HEK293T (cell line): ENCODE measurements at regions not wholly inside any gene's neighbourhood (a gene's known extent, or its start where the extent isn't known, plus 50 kb on each side); places are given as distances from the start of the nearest gene placed in this dataset.
"Not testable (repeated sequence)": the region's sequence is repeated elsewhere in the genome, so short reads cannot be mapped to it uniquely, and the experiment has no call there.

ENCODE experiments used
- CTCF ChIA-PET: fragments of 350-600 bp; formaldehyde crosslinking; extraction: SDS; loops from one replicate; lab custom pipeline; 2021; ENCODE audit warnings: antibody characterized with exemption, inconsistent platforms; lab: Yijun Ruan, JAX
- POLR2A ChIA-PET: fragments of 350-600 bp; formaldehyde crosslinking; extraction: SDS; loops from one replicate; lab custom pipeline; 2020; ENCODE audit warnings: antibody characterized with exemption, inconsistent platforms; lab: Yijun Ruan, JAX
- DNase-seq: peaks from one replicate; pipeline ENCODE4 v3.0.0; 2012; ENCODE audit warnings: mixed read lengths; ENCODE audit errors: extremely low spot score
- ARNT ChIP-seq: fragments of 450-650 bp; IDR thresholded peaks from 2 replicates; pipeline ENCODE4 v1.6.1; 2017; ENCODE audit warnings: mild to moderate bottlenecking
- BHLHE40 ChIP-seq: fragments of 450-650 bp; IDR thresholded peaks from 2 replicates; pipeline ENCODE4 v1.6.1; 2016; ENCODE audit warnings: mild to moderate bottlenecking, moderate library complexity, borderline replicate concordance
- CTBP1 ChIP-seq: fragments of 450-650 bp; IDR thresholded peaks from 2 replicates; pipeline ENCODE4 v1.6.1; 2016; ENCODE audit warnings: borderline replicate concordance
- ELF4 ChIP-seq: fragments of 450-650 bp; IDR thresholded peaks from 2 replicates; pipeline ENCODE4 v1.6.1; 2017; ENCODE audit warnings: antibody characterized with exemption
- FOXA1 ChIP-seq: fragments of 450-650 bp; IDR thresholded peaks from 2 replicates; pipeline ENCODE4 v1.6.1; 2016; ENCODE audit warnings: mild to moderate bottlenecking
- FOXK2 ChIP-seq: fragments of 450-650 bp; IDR thresholded peaks from 2 replicates; pipeline ENCODE4 v1.6.1; 2016; ENCODE audit warnings: mild to moderate bottlenecking
- FOXM1 ChIP-seq: fragments of 450-650 bp; IDR thresholded peaks from 2 replicates; pipeline ENCODE4 v1.6.1; 2017; ENCODE audit warnings: mild to moderate bottlenecking, borderline replicate concordance
- HDGF ChIP-seq: fragments of 450-650 bp; IDR thresholded peaks from 2 replicates; pipeline ENCODE4 v1.6.1; 2017; ENCODE audit warnings: antibody characterized with exemption, borderline replicate concordance
- L3MBTL2 ChIP-seq: fragments of 450-650 bp; conservative IDR thresholded peaks from 2 replicates; pipeline ENCODE4 v1.6.1; 2016; ENCODE audit warnings: mild to moderate bottlenecking
- LEF1 ChIP-seq: fragments of 450-650 bp; IDR thresholded peaks from 2 replicates; pipeline ENCODE4 v1.6.1; 2017; ENCODE audit warnings: mild to moderate bottlenecking, borderline replicate concordance
- NFRKB ChIP-seq: fragments of 450-650 bp; IDR thresholded peaks from 2 replicates; pipeline ENCODE4 v1.6.1; 2016; ENCODE audit warnings: mild to moderate bottlenecking, moderate library complexity
- PKNOX1 ChIP-seq: fragments of 450-650 bp; IDR thresholded peaks from 2 replicates; pipeline ENCODE4 v1.6.1; 2016
- SP1 ChIP-seq: fragments of 450-650 bp; IDR thresholded peaks from 2 replicates; pipeline ENCODE4 v1.6.1; 2017
- SUZ12 ChIP-seq: fragments of 450-650 bp; IDR thresholded peaks from 2 replicates; pipeline ENCODE4 v1.6.1; 2016; ENCODE audit warnings: mild to moderate bottlenecking
- TARDBP ChIP-seq: fragments of 450-650 bp; IDR thresholded peaks from 2 replicates; pipeline ENCODE4 v1.6.1; 2016
- ZNF384 ChIP-seq: fragments of 450-650 bp; IDR thresholded peaks from 2 replicates; pipeline ENCODE4 v1.6.1; 2016

- ChIA-PET POLR2A (no interaction called here), CTCF (no interaction called here)
- DNase-seq, result no peak
- TF ChIP-seq FOXM1 (no peak), ZNF384 (no peak), CTBP1 (no peak), PKNOX1 (no peak), HDGF (no peak)
Measured at GRCh38 chr9:81430727-81431126, 258.6 kb downstream of the TLE1 start.

- DNase-seq, result no peak
- ChIA-PET POLR2A (no interaction called here), CTCF (no interaction called here)
- TF ChIP-seq FOXK2, result no peak
- no peak for TF ChIP-seq CTBP1
- TF ChIP-seq ARNT, result no peak
- TF ChIP-seq NFRKB, result no peak
- no peak for TF ChIP-seq FOXA1
- TF ChIP-seq ELF4, result no peak
- TF ChIP-seq ZNF384, result no peak
- TF ChIP-seq SP1, result no peak
- no peak for TF ChIP-seq HDGF
- TF ChIP-seq SUZ12, result no peak
- no peak for TF ChIP-seq TARDBP
- TF ChIP-seq BHLHE40, result no peak
- TF ChIP-seq PKNOX1, result no peak
- no peak for TF ChIP-seq LEF1
- TF ChIP-seq FOXM1, result no peak
- no peak for TF ChIP-seq L3MBTL2
Measured at GRCh38 chr9:81427870-81428269, 261.5 kb downstream of the TLE1 start.

GRCh38 chr9:81424431-81424830 is 264.9 kb downstream of the TLE1 start:
- POLR2A ChIA-PET, result no interaction called here
- CTCF ChIA-PET, result no interaction called here
- DNase-seq, result no peak
- TF ChIP-seq ZNF384, result no peak

GRCh38 chr9:81423589-81424326 is 265.6 kb downstream of the TLE1 start:
- ChIA-PET CTCF (no interaction called here), POLR2A (no interaction called here)
- DNase-seq, result no peak
- TF ChIP-seq LEF1 (no peak), ARNT (no peak)

- POLR2A ChIA-PET, result not testable (repeated sequence)
Measured at GRCh38 chr9:81421090-81421489, 268.3 kb downstream of the TLE1 start.

GRCh38 chr9:81420024-81420423 is 269.3 kb downstream of the TLE1 start:
- POLR2A ChIA-PET, result no interaction called here
- TF ChIP-seq SUZ12 (no peak), BHLHE40 (no peak), ARNT (no peak), NFRKB (no peak), HDGF (no peak), CTBP1 (no peak), ZNF384 (no peak), FOXK2 (no peak), FOXA1 (no peak), LEF1 (no peak), FOXM1 (no peak), TARDBP (no peak), L3MBTL2 (no peak), ELF4 (no peak)
- no peak for DNase-seq
- CTCF ChIA-PET, result no interaction called here

More at GRCh38 chr9:81421090-81421489, 268.3 kb downstream of the TLE1 start:
- CTCF ChIA-PET, DNase-seq: not testable (repeated sequence)

- DNase-seq, result no peak
- no peak for TF ChIP-seq ZNF384
- no peak for TF ChIP-seq SP1
- no peak for TF ChIP-seq L3MBTL2
- no peak for TF ChIP-seq HDGF
- TF ChIP-seq SUZ12, result no peak
- no peak for TF ChIP-seq FOXA1
- TF ChIP-seq TARDBP, result no peak
- TF ChIP-seq FOXM1, result no peak
- TF ChIP-seq CTBP1, result no peak
- no peak for TF ChIP-seq ARNT
- no peak for TF ChIP-seq BHLHE40
- no peak for TF ChIP-seq ELF4
- TF ChIP-seq LEF1, result no peak
- TF ChIP-seq FOXK2, result no peak
- TF ChIP-seq NFRKB, result no peak
- TF ChIP-seq PKNOX1, result no peak
- CTCF ChIA-PET, result no interaction called here
- POLR2A ChIA-PET, result no interaction called here
Measured at GRCh38 chr9:81417941-81418340, 271.4 kb downstream of the TLE1 start.
